NCI-H774 (cell line): ENCODE measurements at regions not wholly inside any gene's neighbourhood (a gene's known extent, or its start where the extent isn't known, plus 50 kb on each side); places are given as distances from the start of the nearest gene placed in this dataset.
"Not testable (repeated sequence)": the region's sequence is repeated elsewhere in the genome, so short reads cannot be mapped to it uniquely, and the experiment has no call there.

ENCODE experiments used
- DNase-seq: peaks from one replicate; lab custom pipeline; 2025; lab: John Stamatoyannopoulos, UW

GRCh38 chrX:15116900-15117299 lies 153.0 kb downstream of the ASB9 start:
- no peak for DNase-seq

- DNase-seq, result no peak
These were observed 154.9 kb downstream of the ASB9 start for GRCh38 chrX:15114743-15115566.

- DNase-seq, result no peak
These were observed 162.4 kb downstream of the ASB9 start for GRCh38 chrX:15107367-15107988.

- no peak for DNase-seq
These were observed 171.4 kb downstream of the ASB9 start for GRCh38 chrX:15098505-15098904.

GRCh38 chrX:15087747-15088146 lies 182.1 kb downstream of the ASB9 start:
- DNase-seq, result no peak

GRCh38 chrX:15073313-15073712 lies 196.6 kb downstream of the ASB9 start:
- DNase-seq, result no peak

GRCh38 chrX:15072880-15073279 lies 197.0 kb downstream of the ASB9 start:
- no peak for DNase-seq

GRCh38 chrX:15072259-15072658 lies 197.6 kb downstream of the ASB9 start:
- no peak for DNase-seq

GRCh38 chrX:15059474-15059873 lies 186.3 kb downstream of the MOSPD2 start:
- DNase-seq, result no peak

GRCh38 chrX:15056044-15056443 lies 182.8 kb downstream of the MOSPD2 start:
- DNase-seq, result no peak

- no peak for DNase-seq
These were observed 182.1 kb downstream of the MOSPD2 start for GRCh38 chrX:15055146-15055930.

GRCh38 chrX:15050395-15050794 lies 177.2 kb downstream of the MOSPD2 start:
- DNase-seq, result no peak

GRCh38 chrX:15043538-15043937 lies 170.3 kb downstream of the MOSPD2 start:
- no peak for DNase-seq

GRCh38 chrX:15033917-15034316 lies 160.7 kb downstream of the MOSPD2 start:
- no peak for DNase-seq

GRCh38 chrX:15017491-15017890 lies 144.3 kb downstream of the MOSPD2 start:
- no peak for DNase-seq

GRCh38 chrX:15016051-15016450 lies 142.8 kb downstream of the MOSPD2 start:
- no peak for DNase-seq

- no peak for DNase-seq
These were observed 141.1 kb downstream of the MOSPD2 start for GRCh38 chrX:15014281-15014680.

GRCh38 chrX:15013461-15013860 lies 140.2 kb downstream of the MOSPD2 start:
- DNase-seq, result no peak

- DNase-seq, result no peak
These were observed 124.0 kb downstream of the MOSPD2 start for GRCh38 chrX:14997271-14997670.

GRCh38 chrX:14984425-14984824 lies 111.2 kb downstream of the MOSPD2 start:
- not testable (repeated sequence) for DNase-seq
